Memory B cell (primary cell): ENCODE measurements at regions not wholly inside any gene's neighbourhood (a gene's known extent, or its start where the extent isn't known, plus 50 kb on each side); places are given as distances from the start of the nearest gene placed in this dataset.

Source experiments
- ATAC-seq: fragments of 150-1000 bp; cut with Tn5 transposase; 2 replicates; pipeline ENCODE4 v1.10.0; 2021; ENCODE audit warnings: low read depth, mild to moderate bottlenecking, moderate library complexity
- DNase-seq, 2 donors: peaks; one replicate each; pipeline ENCODE4 v3.0.0; 2022; ENCODE audit warnings: low spot score in 2 of 2
- H3K27ac Mint-ChIP-seq: one replicate; pipeline ENCODE4 v1.8.0; 2022; ENCODE audit warnings: mild to moderate bottlenecking, moderate library complexity, mixed read lengths
- H3K27me3 Mint-ChIP-seq: one replicate; pipeline ENCODE4 v1.8.0; 2022; ENCODE audit warnings: mixed read lengths
- H3K36me3 Mint-ChIP-seq: one replicate; pipeline ENCODE4 v1.8.0; 2022; ENCODE audit warnings: mild to moderate bottlenecking, mixed read lengths
- H3K4me1 Mint-ChIP-seq: one replicate; pipeline ENCODE4 v1.8.0; 2022; ENCODE audit warnings: mixed read lengths
- H3K4me3 Mint-ChIP-seq: one replicate; pipeline ENCODE4 v1.8.0; 2022; ENCODE audit warnings: mild to moderate bottlenecking, moderate library complexity, mixed read lengths
- H3K9me3 Mint-ChIP-seq: one replicate; pipeline ENCODE4 v1.8.0; 2022; ENCODE audit warnings: mixed read lengths

DNA sequence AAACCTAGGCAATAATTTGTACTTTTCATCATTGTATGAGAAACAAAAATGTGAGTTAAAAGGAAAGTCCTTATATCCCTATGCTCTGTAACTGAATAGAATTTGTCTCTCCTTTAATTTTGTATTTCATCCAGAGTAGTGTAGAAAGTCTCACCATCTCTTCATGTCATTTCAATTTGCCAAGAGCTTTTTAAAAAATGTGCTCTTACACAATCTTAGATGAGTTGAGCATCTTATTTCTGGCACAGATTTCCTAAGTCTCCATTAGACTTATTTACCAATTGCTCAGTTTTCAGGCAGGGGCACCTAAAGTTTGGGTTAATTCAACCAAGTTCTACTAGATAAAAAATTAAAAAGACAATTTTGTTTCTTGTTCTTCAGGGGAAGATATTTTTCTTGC is 201.5 kb upstream of the RBMS3 start:
- H3K36me3 Mint-ChIP-seq, result no peaks in the 10 kb centered on the region
- H3K27me3 Mint-ChIP-seq, result no peaks in the 10 kb centered on the region
- H3K27ac Mint-ChIP-seq, result no peak overlapping the region
- DNase-seq (no peak), ATAC-seq (no peak)
- H3K9me3 Mint-ChIP-seq, result no peaks in the 10 kb centered on the region
- H3K4me1 Mint-ChIP-seq, result no peaks in the 10 kb centered on the region
- H3K4me3 Mint-ChIP-seq, result no peak overlapping the region

DNA sequence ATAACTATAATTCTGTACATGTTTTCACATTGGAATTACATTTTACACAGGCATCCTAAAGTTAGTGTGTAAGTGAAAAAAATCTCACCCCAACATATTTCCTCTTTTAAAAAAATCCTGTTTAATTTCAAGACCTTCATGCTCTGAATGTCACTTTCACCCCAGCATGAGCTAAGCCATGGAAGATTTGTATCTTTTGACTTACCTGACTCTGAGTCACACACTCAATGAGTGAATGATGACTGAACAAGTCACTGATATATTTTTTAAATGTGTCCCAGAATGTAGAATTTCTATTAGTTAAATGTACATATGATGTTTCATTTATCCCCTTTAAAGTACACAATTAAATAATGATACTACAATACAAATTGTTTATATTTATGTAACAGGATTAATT is 199.9 kb upstream of the RBMS3 start:
- Mint-ChIP-seq H3K9me3 (peaks cover 5% of the 10 kb centered on the region), H3K4me3 (no peak overlapping the region), H3K27me3 (no peaks in the 10 kb centered on the region), H3K4me1 (no peaks in the 10 kb centered on the region), H3K27ac (no peak overlapping the region), H3K36me3 (no peaks in the 10 kb centered on the region)
- DNase-seq, result no peak
- no peak for ATAC-seq

DNA sequence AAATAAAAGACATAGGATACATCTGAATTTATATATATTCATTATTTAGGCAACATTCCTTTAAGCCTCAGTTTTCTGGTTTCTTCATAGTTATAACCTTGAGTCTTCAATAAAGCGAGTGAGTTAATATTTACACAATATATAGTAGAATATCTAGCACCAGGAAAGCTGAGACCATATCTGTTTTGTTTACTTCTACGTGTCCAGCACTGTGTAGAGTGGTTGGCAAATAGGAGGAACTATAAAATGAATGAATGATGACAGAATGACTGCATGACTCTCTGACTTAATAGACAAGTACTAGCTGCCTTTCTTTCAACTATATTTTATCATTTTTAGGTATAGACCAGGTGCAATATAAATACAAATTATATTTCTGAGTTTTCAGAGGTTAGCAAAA is 197.8 kb upstream of the RBMS3 start:
- peaks cover 5% of the 10 kb centered on the region for H3K9me3 Mint-ChIP-seq
- no peaks in the 10 kb centered on the region for H3K27me3 Mint-ChIP-seq
- no peaks in the 10 kb centered on the region for H3K4me1 Mint-ChIP-seq
- no peak overlapping the region for H3K27ac Mint-ChIP-seq
- no peak for ATAC-seq
- no peak for DNase-seq
- H3K36me3 Mint-ChIP-seq, result no peaks in the 10 kb centered on the region
- no peak overlapping the region for H3K4me3 Mint-ChIP-seq

DNA sequence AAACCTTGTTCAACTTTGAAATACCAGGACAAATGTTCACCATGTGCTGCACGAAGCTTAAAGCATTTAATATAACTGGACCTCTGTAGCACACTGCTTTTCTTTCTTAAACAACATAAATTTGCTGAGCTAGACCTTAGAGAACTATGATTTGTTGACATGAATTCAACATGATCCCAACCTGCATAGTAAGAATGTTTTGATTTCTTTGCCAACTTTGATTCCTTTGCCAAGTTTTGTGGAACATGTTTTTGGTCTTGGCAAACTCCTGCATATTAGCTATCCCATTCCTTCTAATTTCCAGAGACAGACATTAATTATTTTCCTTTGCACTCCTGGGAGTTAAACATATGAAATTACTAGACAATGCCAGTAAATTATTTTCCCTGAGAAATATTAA is 197.2 kb upstream of the RBMS3 start:
- DNase-seq, result no peak
- Mint-ChIP-seq H3K4me3 (no peak overlapping the region), H3K27me3 (no peaks in the 10 kb centered on the region), H3K9me3 (peaks cover 5% of the 10 kb centered on the region), H3K27ac (no peak overlapping the region), H3K36me3 (no peaks in the 10 kb centered on the region), H3K4me1 (no peaks in the 10 kb centered on the region)
- no peak for ATAC-seq

DNA sequence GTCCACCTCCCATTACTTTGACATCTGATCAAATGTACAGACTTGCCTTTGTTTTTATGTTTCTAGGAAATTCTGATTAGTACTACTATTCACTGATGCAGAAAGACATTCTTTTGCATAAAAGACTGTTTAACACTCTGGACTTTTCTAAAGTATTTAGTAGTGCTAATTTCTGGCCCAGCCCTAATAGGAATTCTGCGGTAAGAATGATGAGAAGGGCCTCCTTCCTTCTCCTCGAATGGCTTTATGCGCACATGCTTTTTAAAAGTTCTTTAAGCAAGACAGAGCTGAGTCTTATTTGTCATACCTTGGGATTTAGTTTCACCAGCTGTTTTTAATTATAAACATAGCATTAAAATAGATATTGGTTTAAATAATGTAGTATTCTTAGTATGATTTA is 192.3 kb upstream of the RBMS3 start:
- Mint-ChIP-seq H3K4me1 (no peaks in the 10 kb centered on the region), H3K4me3 (no peak overlapping the region), H3K36me3 (no peaks in the 10 kb centered on the region), H3K27me3 (no peaks in the 10 kb centered on the region), H3K9me3 (peaks cover 12% of the 10 kb centered on the region), H3K27ac (no peak overlapping the region)
- ATAC-seq, result no peak
- no peak for DNase-seq

DNA sequence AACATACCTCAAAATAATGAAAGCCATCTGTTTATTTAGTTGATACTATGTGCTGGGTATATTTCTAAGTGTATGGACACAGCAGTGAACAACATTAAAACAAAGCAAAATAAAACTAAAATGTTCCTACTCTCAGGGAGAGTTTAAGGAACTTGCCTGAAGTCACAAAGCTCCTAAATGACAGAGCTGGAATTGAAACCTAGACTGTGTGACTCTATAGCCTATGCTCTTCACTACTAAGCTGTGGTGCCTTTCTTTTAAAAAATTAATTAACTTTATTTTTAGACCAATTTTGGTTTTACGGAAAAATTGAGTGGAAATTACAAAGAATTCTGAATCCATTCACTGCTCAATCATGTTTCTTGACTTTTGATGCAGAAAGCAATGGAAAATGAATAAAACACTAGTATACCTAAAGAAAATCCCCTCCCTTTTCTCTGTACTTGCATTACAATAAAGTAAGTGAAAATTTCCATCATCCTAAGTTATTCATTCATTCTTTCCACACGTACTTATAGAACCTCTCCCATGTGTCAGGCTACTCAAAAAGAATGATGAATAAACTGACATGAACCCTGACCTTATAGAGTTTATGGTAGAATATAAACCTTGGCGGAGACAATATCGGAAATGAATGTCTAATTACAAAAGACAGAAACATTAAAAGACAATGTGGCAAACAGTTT is 189.8 kb upstream of the RBMS3 start:
- ATAC-seq (no peak), DNase-seq (no peak)
- H3K27me3 Mint-ChIP-seq, result no peaks in the 10 kb centered on the region
- H3K4me1 Mint-ChIP-seq, result no peaks in the 10 kb centered on the region
- no peak overlapping the region for H3K4me3 Mint-ChIP-seq
- H3K27ac Mint-ChIP-seq, result no peak overlapping the region
- peaks cover 10% of the 10 kb centered on the region for H3K9me3 Mint-ChIP-seq
- H3K36me3 Mint-ChIP-seq, result no peaks in the 10 kb centered on the region

DNA sequence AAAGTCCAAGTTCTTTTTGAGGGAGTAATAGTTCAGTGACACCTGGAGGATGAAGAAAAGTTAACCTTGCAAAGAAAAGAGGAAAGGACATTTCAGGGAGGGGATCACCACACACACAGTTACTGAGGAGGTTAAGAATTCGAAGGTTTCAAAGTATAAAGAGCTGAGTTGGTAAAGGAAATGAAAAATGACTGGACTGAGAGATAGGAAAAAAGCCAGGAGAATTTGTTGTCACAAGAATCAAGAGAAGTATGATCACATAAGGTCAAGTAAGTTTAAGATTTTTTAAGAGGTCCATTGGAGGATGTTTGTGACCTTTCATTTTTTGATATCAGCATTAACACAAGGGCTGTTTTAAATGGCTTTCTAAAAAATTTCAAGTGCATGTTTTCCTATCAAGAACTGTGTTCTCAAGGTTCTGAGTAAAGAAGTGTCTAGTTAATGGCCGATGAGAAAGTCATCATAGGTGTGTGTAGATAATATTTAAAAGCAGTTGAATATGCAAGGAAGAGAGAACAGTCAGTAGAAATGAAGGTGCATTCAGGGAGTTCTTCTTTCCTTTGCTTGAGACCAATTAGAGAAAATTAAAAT is 189.2 kb upstream of the RBMS3 start:
- DNase-seq, result no peak
- Mint-ChIP-seq H3K27me3 (no peaks in the 10 kb centered on the region), H3K9me3 (peaks cover 12% of the 10 kb centered on the region), H3K4me1 (no peaks in the 10 kb centered on the region), H3K36me3 (no peaks in the 10 kb centered on the region), H3K4me3 (no peak overlapping the region), H3K27ac (no peak overlapping the region)
- ATAC-seq, result no peak

DNA sequence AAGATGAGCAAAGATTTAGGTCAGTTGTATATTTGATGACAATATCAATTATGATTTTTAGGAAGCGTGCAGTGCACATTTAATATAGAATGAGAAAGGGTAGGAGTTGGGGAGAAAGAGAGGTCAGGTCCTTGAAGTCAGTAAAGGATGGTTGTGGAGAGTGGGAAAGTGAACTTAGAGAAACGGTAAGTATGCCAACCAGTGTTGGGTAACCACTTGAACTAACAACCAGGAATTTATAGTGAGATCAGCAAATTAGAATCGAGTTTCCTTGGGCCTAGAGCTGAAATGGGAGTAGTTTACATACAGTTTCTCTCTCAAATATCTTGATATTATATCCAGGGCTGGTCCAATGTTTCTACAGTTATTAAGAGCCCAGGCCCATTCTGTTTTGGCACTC is 188.5 kb upstream of the RBMS3 start:
- no peak overlapping the region for H3K4me3 Mint-ChIP-seq

DNA sequence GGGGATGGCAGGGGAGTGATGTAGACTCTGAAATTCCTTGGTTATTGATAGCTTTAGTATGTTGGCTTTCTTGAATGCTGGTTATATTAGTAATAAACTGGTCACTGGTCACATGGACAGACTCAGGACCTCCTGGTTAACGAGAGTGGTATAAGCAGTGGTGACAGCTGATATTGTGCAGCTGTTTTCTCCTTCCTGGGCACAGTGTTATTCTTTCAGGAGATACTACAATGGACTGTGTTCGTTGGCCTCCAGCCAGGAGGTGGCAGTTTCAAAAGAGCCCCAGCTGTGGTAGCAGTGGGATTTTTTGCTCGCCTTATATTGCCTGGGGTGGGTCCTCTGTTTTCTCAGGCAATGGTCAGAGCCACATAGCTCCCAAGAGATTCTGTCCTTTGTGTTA is 181.6 kb upstream of the RBMS3 start:
- no peaks in the 10 kb centered on the region for H3K36me3 Mint-ChIP-seq
- peaks cover 8% of the 10 kb centered on the region for H3K9me3 Mint-ChIP-seq
- no peak overlapping the region for H3K27ac Mint-ChIP-seq
- DNase-seq (no peak), ATAC-seq (no peak)
- no peak overlapping the region for H3K4me3 Mint-ChIP-seq
- H3K4me1 Mint-ChIP-seq, result no peaks in the 10 kb centered on the region
- no peaks in the 10 kb centered on the region for H3K27me3 Mint-ChIP-seq

More for the DNA sequence above, 188.5 kb upstream of the RBMS3 start:
- DNase-seq (no peak), ATAC-seq (no peak)
- Mint-ChIP-seq H3K9me3 (peaks cover 12% of the 10 kb centered on the region), H3K4me1 (no peaks in the 10 kb centered on the region), H3K36me3 (no peaks in the 10 kb centered on the region), H3K27ac (no peak overlapping the region), H3K27me3 (no peaks in the 10 kb centered on the region)

DNA sequence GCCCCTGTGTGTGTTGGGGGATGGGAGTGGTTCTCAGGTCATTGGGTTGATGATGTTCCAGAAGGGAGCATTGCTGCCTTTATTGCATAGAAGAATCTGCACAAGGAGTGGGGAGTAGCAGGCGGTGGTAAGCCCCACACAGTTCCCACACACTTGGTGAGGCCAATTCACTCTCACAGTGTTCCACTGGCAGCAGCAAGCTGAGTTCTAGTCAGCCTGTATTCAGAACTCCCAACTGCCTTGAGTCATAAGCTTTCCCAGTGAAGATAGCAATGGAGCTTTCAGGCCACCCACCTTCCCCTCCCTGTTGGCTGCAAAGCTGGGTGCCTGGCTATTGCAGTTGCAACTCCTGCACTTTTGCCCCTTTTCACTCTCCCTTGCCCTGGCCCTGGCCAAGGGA is 181.1 kb upstream of the RBMS3 start:
- ATAC-seq (no peak), DNase-seq (no peak)
- no peaks in the 10 kb centered on the region for H3K4me1 Mint-ChIP-seq
- H3K27me3 Mint-ChIP-seq, result no peaks in the 10 kb centered on the region
- H3K36me3 Mint-ChIP-seq, result no peaks in the 10 kb centered on the region
- no peak overlapping the region for H3K27ac Mint-ChIP-seq
- no peak overlapping the region for H3K4me3 Mint-ChIP-seq
- peaks cover 8% of the 10 kb centered on the region for H3K9me3 Mint-ChIP-seq

DNA sequence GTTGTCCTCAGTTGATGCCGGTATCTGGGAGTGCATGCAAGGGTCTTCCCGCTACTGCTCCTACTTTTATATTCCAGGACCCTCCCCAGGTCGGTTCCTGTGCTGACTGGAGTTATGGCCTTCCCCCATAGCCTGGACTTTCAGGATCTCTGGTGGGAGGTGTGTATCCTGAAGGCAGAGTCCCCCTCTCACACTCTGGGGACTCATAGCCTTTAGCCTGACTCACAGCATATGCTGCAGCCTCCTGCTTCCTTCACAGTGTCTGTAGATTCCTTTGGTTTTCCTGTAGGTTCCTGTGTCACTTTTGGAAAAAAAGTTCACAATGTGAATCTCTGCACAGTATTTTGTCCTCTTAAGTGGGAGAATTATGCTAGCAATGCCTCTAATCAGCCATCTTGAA is 180.6 kb upstream of the RBMS3 start:
- no peak overlapping the region for H3K27ac Mint-ChIP-seq
- no peak for DNase-seq
- H3K36me3 Mint-ChIP-seq, result no peaks in the 10 kb centered on the region
- no peak for ATAC-seq
- H3K9me3 Mint-ChIP-seq, result peaks cover 8% of the 10 kb centered on the region
- no peak overlapping the region for H3K4me3 Mint-ChIP-seq
- no peaks in the 10 kb centered on the region for H3K4me1 Mint-ChIP-seq
- no peaks in the 10 kb centered on the region for H3K27me3 Mint-ChIP-seq

DNA sequence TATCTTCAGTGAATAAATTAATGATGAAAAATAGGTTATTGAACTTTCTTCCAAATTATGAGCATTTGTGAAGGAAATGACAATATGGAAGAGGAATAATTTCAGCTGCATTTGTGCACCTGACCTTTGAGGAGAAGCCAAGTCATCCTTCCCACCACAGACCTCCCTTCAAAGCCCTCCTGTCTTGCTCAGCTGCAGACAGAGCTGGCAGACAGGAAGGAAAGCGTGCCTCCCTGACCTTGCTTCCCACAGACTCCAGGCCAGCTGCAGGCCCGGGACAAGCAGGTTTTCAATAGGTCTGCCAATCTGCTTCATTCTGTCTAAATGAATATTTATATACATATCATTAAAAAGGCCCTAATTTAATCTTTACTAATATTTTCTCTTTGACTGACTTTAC is 152.9 kb upstream of the RBMS3 start:
- no peaks in the 10 kb centered on the region for H3K9me3 Mint-ChIP-seq
- no peaks in the 10 kb centered on the region for H3K4me1 Mint-ChIP-seq
- no peaks in the 10 kb centered on the region for H3K27me3 Mint-ChIP-seq
- no peak overlapping the region for H3K4me3 Mint-ChIP-seq
- DNase-seq (no peak), ATAC-seq (no peak)
- H3K27ac Mint-ChIP-seq, result no peak overlapping the region
- H3K36me3 Mint-ChIP-seq, result no peaks in the 10 kb centered on the region

DNA sequence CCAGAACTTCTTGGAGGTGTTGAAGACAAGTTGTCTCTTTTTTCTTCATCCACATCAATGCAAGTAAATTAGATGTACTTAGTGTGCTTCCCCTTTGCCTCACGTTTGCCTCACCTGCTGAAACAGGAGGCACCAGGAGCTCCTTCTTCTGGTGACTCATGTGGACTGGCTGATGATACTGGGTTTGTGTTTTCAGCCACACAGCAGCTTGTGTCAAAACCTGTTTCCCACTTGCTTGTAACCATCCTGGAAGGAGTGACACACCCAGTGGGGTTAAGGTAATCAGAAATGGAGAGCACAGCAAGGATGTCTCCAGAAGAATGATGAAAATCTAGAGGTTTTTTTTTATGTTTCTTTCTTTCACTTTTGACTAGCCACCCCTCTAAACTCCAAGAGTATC is 143.3 kb upstream of the RBMS3 start:
- Mint-ChIP-seq H3K27ac (no peak overlapping the region), H3K4me1 (no peaks in the 10 kb centered on the region), H3K9me3 (peaks cover 2% of the 10 kb centered on the region), H3K4me3 (no peak overlapping the region), H3K36me3 (no peaks in the 10 kb centered on the region), H3K27me3 (no peaks in the 10 kb centered on the region)
- ATAC-seq, result no peak
- no peak for DNase-seq

DNA sequence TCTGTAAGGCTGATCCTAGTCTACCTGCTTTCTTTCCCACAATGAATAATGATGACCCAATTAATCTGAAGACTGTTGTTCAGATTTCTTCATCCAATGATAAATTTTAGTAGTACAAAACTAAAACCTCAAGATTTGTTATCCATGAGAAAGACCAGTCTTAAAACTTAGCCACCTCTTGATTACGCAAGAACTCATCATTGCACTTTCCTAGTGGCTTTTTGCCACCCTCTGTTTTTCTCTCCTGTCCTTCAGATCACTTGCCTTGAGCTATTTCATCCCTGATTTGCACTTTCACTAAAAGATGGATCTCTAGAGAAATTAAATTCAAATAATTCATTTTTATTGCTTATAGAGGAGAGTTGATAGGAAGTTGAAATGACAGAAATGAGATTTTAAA is 142.7 kb upstream of the RBMS3 start:
- no peaks in the 10 kb centered on the region for H3K4me1 Mint-ChIP-seq
- ATAC-seq, result no peak

DNA sequence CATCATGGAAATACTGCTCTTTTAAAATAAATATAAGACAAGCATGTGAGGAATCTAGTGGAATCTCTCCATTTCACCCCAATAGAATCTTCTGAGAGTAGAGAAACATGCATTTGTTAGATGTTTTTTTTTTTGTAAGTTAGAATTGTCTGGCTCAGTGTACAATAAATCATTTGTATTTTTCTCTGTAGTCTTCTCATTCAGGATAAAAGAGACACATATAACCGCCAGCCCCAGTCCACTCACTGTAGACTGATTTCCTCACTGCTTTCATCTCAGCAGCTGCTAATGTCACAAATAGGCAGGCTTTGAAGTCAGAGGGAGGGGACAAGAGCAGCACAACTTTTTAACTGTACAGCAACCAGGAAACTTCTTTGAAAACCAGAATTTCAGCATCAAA is 140.2 kb upstream of the RBMS3 start:
- no peaks in the 10 kb centered on the region for H3K4me1 Mint-ChIP-seq
- no peaks in the 10 kb centered on the region for H3K27me3 Mint-ChIP-seq
- ATAC-seq (no peak), DNase-seq (no peak)
- no peak overlapping the region for H3K4me3 Mint-ChIP-seq
- H3K9me3 Mint-ChIP-seq, result no peaks in the 10 kb centered on the region
- no peaks in the 10 kb centered on the region for H3K36me3 Mint-ChIP-seq
- no peak overlapping the region for H3K27ac Mint-ChIP-seq

More for the DNA sequence above, 142.7 kb upstream of the RBMS3 start:
- Mint-ChIP-seq H3K4me3 (no peak overlapping the region), H3K36me3 (no peaks in the 10 kb centered on the region), H3K9me3 (peaks cover 2% of the 10 kb centered on the region), H3K27ac (no peak overlapping the region), H3K27me3 (no peaks in the 10 kb centered on the region)
- no peak for DNase-seq
